ENCODE measurements at regions not wholly inside any gene's neighbourhood (a gene's known extent, or its start where the extent isn't known, plus 50 kb on each side); places are given as distances from the start of the nearest gene placed in this dataset.

GRCh38 chr3:31004025-31004678 lies 109.7 kb upstream of the GADL1 start:
- DNase-seq (ENCODE audit: low read depth in 4 of 4, low spot score in 1 of 4) = no peak

- no peak for DNase-seq (ENCODE audit: low read depth in 4 of 4, low spot score in 1 of 4)
Measured at GRCh38 chr3:31008994-31009393, 114.5 kb upstream of the GADL1 start.

DNA sequence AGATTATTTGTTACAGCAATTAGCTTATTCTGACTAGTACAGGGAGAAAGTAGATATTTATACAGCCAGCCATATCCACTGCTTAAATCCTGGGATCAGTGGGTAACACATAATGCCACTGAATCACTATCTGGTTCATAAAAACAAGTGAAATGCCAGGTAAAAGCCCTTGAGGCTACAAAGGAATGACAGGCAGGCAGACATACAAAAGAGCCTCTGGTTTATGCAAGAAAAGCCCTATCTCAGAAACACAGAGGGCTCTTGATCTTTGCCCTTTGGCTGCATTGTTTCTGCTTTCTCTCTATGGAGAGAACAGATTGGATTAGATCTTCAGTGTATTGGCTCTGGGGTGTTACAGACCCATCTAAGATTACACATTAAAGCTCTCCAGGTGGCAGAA lies 115.4 kb upstream of the GADL1 start:
- no peak for DNase-seq (ENCODE audit: low read depth in 4 of 4, low spot score in 1 of 4)

GRCh38 chr3:31010491-31010890 lies 116.0 kb upstream of the GADL1 start:
- DNase-seq (ENCODE audit: low read depth in 4 of 4, low spot score in 1 of 4) = no peak

DNA sequence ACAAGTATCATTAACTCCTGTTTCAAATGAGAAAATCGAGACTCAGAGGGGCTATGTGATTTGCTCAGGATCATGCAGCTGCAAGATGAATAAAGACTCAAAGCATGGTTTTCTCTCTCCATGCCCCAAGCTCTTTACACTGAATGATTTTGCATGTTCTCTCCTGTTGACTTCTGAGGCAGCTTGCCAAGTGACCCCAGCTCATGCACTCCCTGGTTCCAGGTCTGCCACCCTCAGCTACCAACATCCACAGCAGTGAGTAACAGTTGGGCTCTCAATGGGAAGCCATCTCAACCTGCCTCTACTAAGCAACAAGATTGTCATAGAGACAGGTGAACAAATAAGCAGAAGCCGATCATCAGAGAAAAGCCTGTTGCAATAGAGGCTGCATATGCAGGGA lies 116.9 kb upstream of the GADL1 start:
- DNase-seq (ENCODE audit: low read depth in 4 of 4, low spot score in 1 of 4) = no peak

DNA sequence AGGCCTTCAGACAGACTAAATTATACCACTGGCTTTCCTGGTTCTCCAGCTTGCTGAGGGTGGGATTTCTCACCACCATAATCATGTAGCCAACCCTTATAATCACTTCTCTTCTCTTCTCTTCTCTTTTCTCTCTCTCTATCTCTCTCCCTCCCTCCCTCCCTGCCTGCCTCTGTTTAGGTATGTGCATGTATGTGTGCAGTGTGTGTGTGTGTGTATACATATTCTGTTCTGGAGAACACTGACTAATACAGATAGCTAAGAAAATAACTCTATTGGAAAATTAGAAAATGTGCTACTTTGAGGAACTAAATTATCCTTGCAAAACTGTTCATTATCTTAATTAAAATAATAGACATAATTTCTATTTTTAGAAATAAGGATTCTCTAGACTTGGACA lies 118.6 kb upstream of the GADL1 start:
- no peak for DNase-seq (ENCODE audit: low read depth in 4 of 4, low spot score in 1 of 4)

GRCh38 chr3:31013843-31014242 lies 119.4 kb upstream of the GADL1 start:
- DNase-seq (ENCODE audit: low read depth in 4 of 4, low spot score in 1 of 4) = no peak

GRCh38 chr3:31014317-31015040 lies 120.0 kb upstream of the GADL1 start:
- DNase-seq (ENCODE audit: low read depth in 4 of 4, low spot score in 1 of 4) = no peak

GRCh38 chr3:31016196-31016595 lies 121.7 kb upstream of the GADL1 start:
- no peak for DNase-seq (ENCODE audit: low read depth in 4 of 4, low spot score in 1 of 4)

- DNase-seq (ENCODE audit: low read depth in 4 of 4, low spot score in 1 of 4) = no peak
Measured at GRCh38 chr3:31022716-31023115, 128.3 kb upstream of the GADL1 start.

GRCh38 chr3:31025541-31025940 lies 131.1 kb upstream of the GADL1 start:
- DNase-seq (ENCODE audit: low read depth in 4 of 4, low spot score in 1 of 4) = no peak

- DNase-seq (ENCODE audit: low read depth in 4 of 4, low spot score in 1 of 4) = no peak
Measured at GRCh38 chr3:31027191-31027761, 132.8 kb upstream of the GADL1 start.

- DNase-seq (ENCODE audit: low read depth in 4 of 4, low spot score in 1 of 4) = no peak
Measured at GRCh38 chr3:31027914-31028313, 133.5 kb upstream of the GADL1 start.

GRCh38 chr3:31028766-31029165 lies 134.3 kb upstream of the GADL1 start:
- DNase-seq (ENCODE audit: low read depth in 4 of 4, low spot score in 1 of 4) = no peak

DNA sequence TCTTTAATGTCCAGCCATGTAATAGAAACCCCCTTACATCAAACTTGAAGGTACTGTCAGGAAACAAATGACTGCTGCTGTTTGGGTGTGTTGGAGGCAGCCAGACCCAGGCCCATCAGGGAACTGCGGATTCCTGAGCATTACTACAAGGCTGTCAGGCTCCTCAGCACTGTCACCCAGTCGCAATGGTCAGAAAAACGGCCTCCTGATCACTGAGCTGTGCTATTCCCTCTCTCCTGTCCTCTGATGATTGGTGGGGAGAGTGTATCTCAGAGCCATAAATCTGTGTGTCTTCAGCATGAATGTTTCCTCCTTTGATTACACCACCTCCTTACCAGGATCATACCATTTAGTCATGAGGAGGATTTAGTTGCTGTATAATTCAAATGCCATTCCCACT lies 135.2 kb upstream of the GADL1 start:
- no peak for DNase-seq (ENCODE audit: low read depth in 4 of 4, low spot score in 1 of 4)

DNA sequence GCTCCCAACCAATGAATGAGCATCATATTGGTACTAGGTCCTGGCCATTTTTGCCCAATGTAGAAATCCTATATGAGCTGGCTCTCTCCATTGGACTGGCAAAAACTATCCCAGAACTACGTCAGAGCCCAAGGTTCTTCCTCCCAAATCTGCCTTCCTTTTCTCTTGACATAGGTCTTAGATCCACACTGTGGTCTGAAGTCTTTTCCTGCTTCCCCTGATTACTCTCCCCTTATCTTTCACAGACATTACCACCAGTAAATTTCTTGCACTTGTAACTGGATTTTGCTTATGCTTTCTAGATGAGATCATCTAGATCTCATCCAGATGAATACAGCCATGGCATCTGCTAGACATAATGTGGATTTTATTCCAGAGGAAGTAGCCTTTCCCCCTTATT lies 141.2 kb upstream of the GADL1 start:
- no peak for DNase-seq (ENCODE audit: low read depth in 4 of 4, low spot score in 1 of 4)

DNA sequence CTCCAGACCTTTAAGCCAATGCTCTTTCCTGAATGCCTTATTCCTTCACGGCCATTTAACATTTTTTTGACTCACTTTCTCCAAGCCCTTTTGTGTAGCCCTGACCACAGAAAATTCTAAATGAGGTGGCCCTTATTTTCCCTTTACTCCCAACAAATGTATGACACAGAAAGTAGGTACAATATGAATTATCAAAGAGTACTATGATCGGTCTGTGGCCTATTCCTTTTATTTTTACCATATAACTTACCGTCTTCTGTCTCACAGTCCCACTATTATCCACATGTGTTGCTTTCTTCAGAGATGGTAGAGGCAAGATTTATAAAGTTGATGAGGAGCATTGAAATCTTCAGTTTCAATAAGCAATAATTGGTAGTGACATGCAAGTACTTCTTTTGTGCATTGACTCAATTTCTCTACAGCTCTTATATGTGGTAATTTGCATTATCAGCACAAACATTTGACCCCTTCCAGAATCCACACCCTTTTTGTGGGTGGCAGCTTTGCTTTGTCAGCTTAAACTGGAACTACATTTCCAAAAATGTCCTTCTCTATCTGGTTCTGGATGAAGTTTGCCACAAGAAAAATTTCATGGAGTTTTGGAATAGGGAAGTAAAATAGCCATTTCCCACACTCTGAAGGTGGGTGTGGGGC lies 143.8 kb upstream of the GADL1 start:
- DNase-seq (ENCODE audit: low read depth in 4 of 4, low spot score in 1 of 4) = no peak

- DNase-seq (ENCODE audit: low read depth in 4 of 4, low spot score in 1 of 4) = no peak
Measured at GRCh38 chr3:31039145-31039544, 144.7 kb upstream of the GADL1 start.

GRCh38 chr3:31041161-31041978 lies 146.9 kb upstream of the GADL1 start:
- DNase-seq (ENCODE audit: low read depth in 4 of 4, low spot score in 1 of 4) = no peak

GRCh38 chr3:31043184-31043819 lies 148.8 kb upstream of the GADL1 start:
- DNase-seq (ENCODE audit: low read depth in 4 of 4, low spot score in 1 of 4) = no peak

DNA sequence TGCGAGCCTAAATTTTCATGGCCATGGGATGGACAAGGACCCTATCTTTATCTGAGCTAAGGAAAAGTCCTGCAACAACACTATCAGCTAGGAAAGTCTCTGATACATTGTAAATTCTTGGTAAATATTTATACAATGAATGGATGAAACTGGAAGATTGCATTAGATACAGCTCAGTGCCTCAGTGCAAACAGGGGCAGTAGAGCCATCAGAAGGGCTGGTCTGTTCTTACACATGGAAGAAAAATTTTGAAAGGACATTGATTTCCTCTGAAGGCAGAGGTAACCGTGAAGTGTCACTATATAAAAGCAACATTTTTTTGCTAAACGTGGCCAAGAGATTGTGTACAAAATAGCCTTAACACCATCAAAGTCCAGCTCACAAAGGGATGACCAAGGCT lies 153.2 kb upstream of the GADL1 start:
- no peak for DNase-seq (ENCODE audit: low read depth in 4 of 4, low spot score in 1 of 4)

All from stimulated activated CD4-positive, alpha-beta T cell treated with anti-CD3 and anti-CD28 coated beads, Interleukin-1b, Interleukin-23, amount 100 ng/mL, for 24 hours (primary cell).